ENCODE measurements at regions not wholly inside any gene's neighbourhood (a gene's known extent, or its start where the extent isn't known, plus 50 kb on each side); places are given as distances from the start of the nearest gene placed in this dataset.

GRCh38 chr14:22491683-22492621 lies 97.1 kb downstream of the DAD1 start:
- TF ChIP-seq POLR2A (IDR thresholded peaks at IDR 0.05) = no peak
- TF ChIP-seq, protein P1, sequence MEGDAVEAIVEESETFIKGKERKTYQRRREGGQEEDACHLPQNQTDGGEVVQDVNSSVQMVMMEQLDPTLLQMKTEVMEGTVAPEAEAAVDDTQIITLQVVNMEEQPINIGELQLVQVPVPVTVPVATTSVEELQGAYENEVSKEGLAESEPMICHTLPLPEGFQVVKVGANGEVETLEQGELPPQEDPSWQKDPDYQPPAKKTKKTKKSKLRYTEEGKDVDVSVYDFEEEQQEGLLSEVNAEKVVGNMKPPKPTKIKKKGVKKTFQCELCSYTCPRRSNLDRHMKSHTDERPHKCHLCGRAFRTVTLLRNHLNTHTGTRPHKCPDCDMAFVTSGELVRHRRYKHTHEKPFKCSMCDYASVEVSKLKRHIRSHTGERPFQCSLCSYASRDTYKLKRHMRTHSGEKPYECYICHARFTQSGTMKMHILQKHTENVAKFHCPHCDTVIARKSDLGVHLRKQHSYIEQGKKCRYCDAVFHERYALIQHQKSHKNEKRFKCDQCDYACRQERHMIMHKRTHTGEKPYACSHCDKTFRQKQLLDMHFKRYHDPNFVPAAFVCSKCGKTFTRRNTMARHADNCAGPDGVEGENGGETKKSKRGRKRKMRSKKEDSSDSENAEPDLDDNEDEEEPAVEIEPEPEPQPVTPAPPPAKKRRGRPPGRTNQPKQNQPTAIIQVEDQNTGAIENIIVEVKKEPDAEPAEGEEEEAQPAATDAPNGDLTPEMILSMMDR (IDR thresholded peaks at IDR 0.05 in 4 of 5, conservative IDR thresholded peaks at IDR 0.05 in 1 of 5) = no peak
